Esophagus muscularis mucosa (tissue), 4 donors: ENCODE measurements at regions not wholly inside any gene's neighbourhood (a gene's known extent, or its start where the extent isn't known, plus 50 kb on each side); places are given as distances from the start of the nearest gene placed in this dataset.

Source experiments
- DNase-seq: peaks from one replicate; pipeline ENCODE4 v3.0.0-alpha.2; 2017; ENCODE audit errors: extremely low spot score
- H3K27ac ChIP-seq, 4 donors: fragments of 200-600 bp; sonication (generic); replicated peaks in 1 of 4; 1 replicate in 3 of 4; 2 replicates in 1 of 4; pipeline ENCODE4 v1.5.1; 2016 to 2019; ENCODE audit warnings: mild to moderate bottlenecking in 1 of 4
- H3K27me3 ChIP-seq, 4 donors: fragments of 200-600 bp; sonication (generic); one replicate each; pipeline versions ENCODE4 v1.5.1 to v1.6.0; 2016 to 2019
- H3K36me3 ChIP-seq, 4 donors: fragments of 200-600 bp; sonication (generic); one replicate each; pipeline ENCODE4 v1.5.1; 2016 to 2019
- H3K4me1 ChIP-seq, 4 donors: fragments of 200-600 bp; sonication (generic); one replicate each; pipeline ENCODE4 v1.5.1; 2016 to 2019
- H3K4me3 ChIP-seq, 4 donors: fragments of 200-600 bp; sonication (generic); 1 replicate in 2 of 4; 2 replicates in 2 of 4; pipeline ENCODE4 v1.5.1; 2016 to 2019; ENCODE audit warnings: mild to moderate bottlenecking in 4 of 4, moderate library complexity in 1 of 4
- H3K9me3 ChIP-seq, 4 donors: fragments of 200-600 bp; sonication (generic); 1 replicate in 3 of 4; 2 replicates in 1 of 4; pipeline ENCODE4 v1.5.1; 2016 to 2019
- CTCF ChIP-seq, 3 experiments: fragments of 200-600 bp in 2 of 3; fragments of 450-650 bp in 1 of 3; sonication (generic) in 2 of 3; IDR thresholded peaks; one replicate each; pipeline ENCODE4 v1.5.1; 2017 to 2019; ENCODE audit warnings: antibody characterized with exemption in 3 of 3, mild to moderate bottlenecking in 2 of 3, moderate library complexity in 1 of 3
- EP300 ChIP-seq: sonication (generic); formaldehyde crosslinking; IDR thresholded peaks from one replicate; pipeline ENCODE4 v1.6.1; 2017; ENCODE audit warnings: antibody characterized with exemption
- POLR2A ChIP-seq: fragments of 450-650 bp; IDR thresholded peaks from one replicate; pipeline ENCODE4 v1.6.1; 2017; ENCODE audit warnings: antibody characterized with exemption, moderate library complexity, mild to moderate bottlenecking, low read depth
- POLR2AphosphoS5 ChIP-seq, 2 donors: sonication (generic); formaldehyde crosslinking; IDR thresholded peaks; one replicate each; pipeline ENCODE4 v1.6.1; 2017; ENCODE audit warnings: antibody characterized with exemption in 2 of 2
- WGBS: methylation state at CpG from one replicate; pipeline ENCODE4 v1.1.5; 2018; 5-methylcytosine and 5-hydroxymethylcytosine counted together
- intact Hi-C: fragments of 100-400 bp; cut with DNase I; formaldehyde crosslinking; loops from one replicate; pipeline ENCODE4 v1.15.1; 2023

DNA sequence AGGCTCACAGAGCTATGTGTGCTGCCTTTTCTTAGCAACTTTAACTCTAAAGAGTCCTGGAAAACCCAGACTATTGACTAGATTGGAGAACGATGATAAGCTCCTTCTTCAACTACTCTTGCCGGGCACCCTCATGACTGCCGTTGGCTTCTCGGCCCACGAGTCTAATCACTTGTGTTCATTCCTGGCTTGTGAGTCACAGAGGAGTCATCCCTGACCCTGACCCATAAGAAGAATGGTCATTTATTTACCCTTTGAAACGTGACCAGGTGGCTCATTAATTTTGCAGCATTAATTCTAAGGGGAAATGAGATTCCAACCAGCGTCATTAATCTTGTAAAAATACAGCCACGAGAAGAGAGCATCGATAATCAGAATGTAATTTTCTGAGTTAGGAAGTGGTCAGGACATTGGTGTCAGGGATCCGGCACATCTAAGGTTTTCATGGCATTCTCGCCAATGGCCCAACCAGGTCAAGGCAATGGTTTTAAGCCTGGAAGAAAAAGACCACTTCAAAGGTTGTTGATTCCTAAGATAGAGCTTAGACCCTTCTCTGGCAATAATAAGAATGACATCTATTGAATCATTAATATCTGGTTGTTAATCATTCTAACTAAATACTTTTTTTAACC lies 183.6 kb upstream of the RUNX1 start:
- H3K27ac ChIP-seq: no peak overlapping the region
- no peaks in the 10 kb centered on the region for H3K27me3 ChIP-seq
- intact Hi-C loops: no loop called here
- TF ChIP-seq EP300 (no peak), CTCF (IDR thresholded peaks at IDR 0.05) (no peak), POLR2A (no peak), POLR2AphosphoS5 (IDR thresholded peaks at IDR 0.05) (no peak)
- H3K9me3 ChIP-seq: no peaks in the 10 kb centered on the region
- DNase-seq: no peak
- no peak overlapping the region for H3K4me3 ChIP-seq
- 63% methylated on average over 11 of the region's 11 CpGs for WGBS
- H3K4me1 ChIP-seq: no peaks in the 10 kb centered on the region
- H3K36me3 ChIP-seq: no peaks in the 10 kb centered on the region

DNA sequence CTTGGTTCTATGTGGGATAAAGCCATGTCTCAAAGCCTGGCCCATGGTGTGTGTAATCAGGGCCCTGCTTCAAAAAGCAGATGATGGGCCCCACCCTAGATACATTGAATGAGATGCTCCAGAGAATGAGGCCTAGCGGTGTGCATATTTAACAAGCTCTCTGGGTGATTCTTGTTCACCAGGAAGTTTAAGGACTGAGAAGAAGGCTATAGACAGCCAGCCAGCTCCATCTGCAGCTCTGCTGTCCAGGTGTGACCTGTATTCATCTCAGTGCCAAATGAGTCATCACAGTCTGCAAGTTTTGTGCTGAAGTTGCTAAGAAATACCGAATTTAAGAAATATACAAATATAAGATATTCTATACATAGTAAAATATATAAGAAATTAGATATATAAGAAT lies 182.0 kb upstream of the RUNX1 start:
- H3K9me3 ChIP-seq: no peaks in the 10 kb centered on the region
- H3K4me1 ChIP-seq: peaks cover 0 to 6% (median 0%) of the 10 kb centered on the region in 4 donors
- intact Hi-C loops: no loop called here
- no peaks in the 10 kb centered on the region for H3K27me3 ChIP-seq
- H3K4me3 ChIP-seq: no peak overlapping the region
- no peak for DNase-seq
- no peaks in the 10 kb centered on the region for H3K36me3 ChIP-seq
- TF ChIP-seq POLR2AphosphoS5 (IDR thresholded peaks at IDR 0.05) (no peak), POLR2A (no peak), EP300 (no peak), CTCF (IDR thresholded peaks at IDR 0.05) (no peak)
- 90% methylated on average over 2 of the region's 2 CpGs for WGBS
- no peak overlapping the region for H3K27ac ChIP-seq

- no peak for TF ChIP-seq CTCF (IDR thresholded peaks at IDR 0.05)
- TF ChIP-seq EP300: no peak
- no peak for TF ChIP-seq POLR2AphosphoS5 (IDR thresholded peaks at IDR 0.05)
- TF ChIP-seq POLR2A: no peak
- no peak for DNase-seq
- H3K36me3 ChIP-seq: no peaks in the 10 kb centered on the region
- H3K27me3 ChIP-seq: no peaks in the 10 kb centered on the region
- H3K4me3 ChIP-seq: no peak overlapping the region
- WGBS: 43% methylated on average over 3 of the region's 3 CpGs
- no peak overlapping the region for H3K27ac ChIP-seq
- intact Hi-C loops: no loop called here
- peaks cover 0 to 11% (median 0%) of the 10 kb centered on the region in 4 donors for H3K4me1 ChIP-seq
- no peaks in the 10 kb centered on the region for H3K9me3 ChIP-seq
Observed at GRCh38 chr21:35229290-35229689, 180.2 kb upstream of the RUNX1 start.

DNA sequence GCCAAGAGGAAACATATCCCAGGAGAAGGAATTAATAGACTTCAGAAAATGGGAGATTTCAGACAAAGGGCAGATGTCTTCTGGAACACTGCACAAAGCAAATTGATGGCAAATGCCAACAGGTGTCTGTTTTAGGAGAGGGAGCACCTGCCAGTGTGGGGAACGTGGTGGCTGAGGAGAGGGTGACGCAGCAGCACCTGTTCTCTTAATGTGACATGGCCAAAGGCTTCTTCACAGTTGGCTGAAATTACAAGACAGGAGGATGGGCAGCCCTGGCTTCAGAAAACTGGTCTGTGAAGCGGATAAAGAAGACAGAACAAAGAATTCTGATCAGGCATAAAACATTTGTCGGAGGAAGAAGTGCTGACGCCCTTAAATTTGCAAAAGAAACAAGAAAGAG lies 178.7 kb upstream of the RUNX1 start:
- intact Hi-C loops: no loop called here
- TF ChIP-seq CTCF (IDR thresholded peaks at IDR 0.05) (no peak), POLR2A (no peak), EP300 (no peak), POLR2AphosphoS5 (IDR thresholded peaks at IDR 0.05) (no peak)
- no peaks in the 10 kb centered on the region for H3K36me3 ChIP-seq
- no peak overlapping the region for H3K27ac ChIP-seq
- DNase-seq: no peak
- H3K4me3 ChIP-seq: no peak overlapping the region
- no peaks in the 10 kb centered on the region for H3K9me3 ChIP-seq
- peaks cover 0 to 11% (median 0%) of the 10 kb centered on the region in 4 donors for H3K4me1 ChIP-seq
- H3K27me3 ChIP-seq: no peaks in the 10 kb centered on the region
- WGBS: 85% methylated on average over 5 of the region's 5 CpGs
